ENCODE measurements at regions not wholly inside any gene's neighbourhood (a gene's known extent, or its start where the extent isn't known, plus 50 kb on each side); places are given as distances from the start of the nearest gene placed in this dataset.

DNA sequence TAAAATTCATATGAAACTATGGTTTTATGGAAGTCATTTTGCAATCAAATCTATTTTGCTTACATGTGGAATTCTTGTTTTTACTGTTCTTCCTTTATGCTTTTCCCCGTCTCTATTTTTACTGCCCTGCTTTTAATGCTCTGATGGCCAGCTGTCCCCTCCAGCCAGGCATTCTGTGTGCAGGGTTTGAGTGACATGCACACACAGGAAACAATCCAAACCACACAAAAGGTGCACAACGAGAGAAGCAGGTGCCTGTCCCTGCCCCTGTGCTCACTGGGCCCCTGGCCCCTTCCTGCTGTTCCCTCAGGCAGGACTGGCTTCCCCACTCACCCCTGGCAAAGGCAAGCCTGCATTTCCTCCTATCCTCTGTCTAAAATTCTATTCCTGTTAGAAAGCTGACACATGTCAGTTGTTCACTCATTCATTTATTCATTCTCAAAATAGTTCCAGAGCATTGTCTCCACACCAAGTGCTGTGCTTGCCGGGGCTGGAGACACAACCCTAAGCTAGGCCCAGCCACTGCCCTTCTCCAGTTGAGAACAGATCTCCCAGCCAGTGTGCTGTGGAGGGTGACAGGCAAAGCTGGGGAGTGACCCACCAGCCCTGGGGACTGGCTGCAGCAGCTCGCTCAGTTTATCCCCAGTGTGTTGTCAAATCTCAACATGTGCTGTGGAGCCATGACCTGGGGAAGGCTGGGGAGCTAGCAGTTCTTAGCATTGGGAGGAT lies 346.3 kb downstream of the FBXW7 start:
- intact Hi-C loops (cut with DNase I), result no loop called here
- Histone ChIP-seq H3K36me3 (no peaks in the 10 kb centered on the region), H3K4me3 (no peak overlapping the region), H3K9me3 (no peaks in the 10 kb centered on the region), H3K27ac (no peak overlapping the region), H3K4me1 (replicated peaks) (no peaks in the 10 kb centered on the region), H3K27me3 (replicated peaks; ENCODE audit: insufficient read depth) (no peaks in the 10 kb centered on the region)
- TF ChIP-seq, protein P1, sequence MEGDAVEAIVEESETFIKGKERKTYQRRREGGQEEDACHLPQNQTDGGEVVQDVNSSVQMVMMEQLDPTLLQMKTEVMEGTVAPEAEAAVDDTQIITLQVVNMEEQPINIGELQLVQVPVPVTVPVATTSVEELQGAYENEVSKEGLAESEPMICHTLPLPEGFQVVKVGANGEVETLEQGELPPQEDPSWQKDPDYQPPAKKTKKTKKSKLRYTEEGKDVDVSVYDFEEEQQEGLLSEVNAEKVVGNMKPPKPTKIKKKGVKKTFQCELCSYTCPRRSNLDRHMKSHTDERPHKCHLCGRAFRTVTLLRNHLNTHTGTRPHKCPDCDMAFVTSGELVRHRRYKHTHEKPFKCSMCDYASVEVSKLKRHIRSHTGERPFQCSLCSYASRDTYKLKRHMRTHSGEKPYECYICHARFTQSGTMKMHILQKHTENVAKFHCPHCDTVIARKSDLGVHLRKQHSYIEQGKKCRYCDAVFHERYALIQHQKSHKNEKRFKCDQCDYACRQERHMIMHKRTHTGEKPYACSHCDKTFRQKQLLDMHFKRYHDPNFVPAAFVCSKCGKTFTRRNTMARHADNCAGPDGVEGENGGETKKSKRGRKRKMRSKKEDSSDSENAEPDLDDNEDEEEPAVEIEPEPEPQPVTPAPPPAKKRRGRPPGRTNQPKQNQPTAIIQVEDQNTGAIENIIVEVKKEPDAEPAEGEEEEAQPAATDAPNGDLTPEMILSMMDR (IDR thresholded peaks at IDR 0.05), result no peak
- TF ChIP-seq POLR2AphosphoS5 (IDR thresholded peaks at IDR 0.05), result no peak
- TF ChIP-seq POLR2A (IDR thresholded peaks at IDR 0.05), result no peak
- 62% methylated on average over 4 of the region's 4 CpGs for WGBS
- no peak for DNase-seq (ENCODE audit: low spot score)

DNA sequence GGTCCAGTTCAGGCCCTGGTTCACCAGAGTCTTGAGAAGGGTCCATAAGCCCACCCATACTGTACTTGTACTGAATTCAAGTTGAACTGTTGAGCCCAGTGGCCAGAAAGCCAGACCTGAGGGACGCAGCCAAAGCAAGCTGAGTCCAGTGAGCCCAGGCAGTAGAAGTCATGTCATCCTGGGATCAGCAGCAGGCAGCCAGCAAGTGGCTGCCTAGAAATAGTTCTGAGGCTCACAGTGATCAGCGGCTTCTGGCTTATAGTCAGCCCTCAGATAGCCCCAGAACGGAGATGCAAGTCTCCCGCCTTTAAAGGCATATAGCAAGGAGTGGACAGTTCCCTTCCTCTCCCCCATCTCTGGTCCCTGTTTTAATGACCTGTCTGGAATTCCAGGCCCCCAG lies 347.1 kb downstream of the FBXW7 start:
- Histone ChIP-seq H3K4me3 (no peak overlapping the region), H3K9me3 (no peaks in the 10 kb centered on the region), H3K27me3 (replicated peaks; ENCODE audit: insufficient read depth) (no peaks in the 10 kb centered on the region), H3K27ac (no peak overlapping the region), H3K36me3 (no peaks in the 10 kb centered on the region), H3K4me1 (replicated peaks) (no peaks in the 10 kb centered on the region)
- intact Hi-C loops (cut with DNase I), result no loop called here
- no peak for DNase-seq (ENCODE audit: low spot score)
- TF ChIP-seq POLR2A (IDR thresholded peaks at IDR 0.05), result no peak
- TF ChIP-seq, protein P1 (IDR thresholded peaks at IDR 0.05), result no peak
- WGBS, result 73% methylated on average over 4 of the region's 4 CpGs

DNA sequence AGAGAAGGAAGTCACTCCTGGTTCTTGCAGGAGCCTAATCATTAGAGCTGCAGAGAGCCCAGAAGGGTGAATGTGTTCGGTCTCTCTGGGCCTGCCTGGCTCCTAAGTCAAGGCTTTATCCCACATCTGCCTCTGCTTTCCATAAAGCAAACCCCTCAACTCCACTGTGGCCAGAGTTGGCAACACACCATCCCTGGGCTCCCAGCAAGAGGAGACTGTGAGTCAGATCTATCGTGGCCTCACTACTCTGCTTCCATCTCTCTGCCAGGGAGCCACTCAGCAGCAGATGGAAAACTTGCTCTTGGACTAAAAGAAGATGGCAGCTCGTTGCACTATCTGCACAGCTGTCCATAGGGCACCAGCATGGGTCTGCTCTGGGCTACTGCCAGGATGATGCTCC lies 348.2 kb downstream of the FBXW7 start:
- Histone ChIP-seq H3K27ac (no peak overlapping the region), H3K4me3 (no peak overlapping the region), H3K9me3 (no peaks in the 10 kb centered on the region), H3K36me3 (no peaks in the 10 kb centered on the region), H3K27me3 (replicated peaks; ENCODE audit: insufficient read depth) (no peaks in the 10 kb centered on the region), H3K4me1 (replicated peaks) (no peaks in the 10 kb centered on the region)
- WGBS, result 98% methylated on average over 3 of the region's 3 CpGs
- TF ChIP-seq POLR2AphosphoS5 (IDR thresholded peaks at IDR 0.05), result no peak
- TF ChIP-seq, protein P1 (IDR thresholded peaks at IDR 0.05), result no peak
- DNase-seq (ENCODE audit: low spot score), result no peak
- intact Hi-C loops (cut with DNase I), result no loop called here

DNA sequence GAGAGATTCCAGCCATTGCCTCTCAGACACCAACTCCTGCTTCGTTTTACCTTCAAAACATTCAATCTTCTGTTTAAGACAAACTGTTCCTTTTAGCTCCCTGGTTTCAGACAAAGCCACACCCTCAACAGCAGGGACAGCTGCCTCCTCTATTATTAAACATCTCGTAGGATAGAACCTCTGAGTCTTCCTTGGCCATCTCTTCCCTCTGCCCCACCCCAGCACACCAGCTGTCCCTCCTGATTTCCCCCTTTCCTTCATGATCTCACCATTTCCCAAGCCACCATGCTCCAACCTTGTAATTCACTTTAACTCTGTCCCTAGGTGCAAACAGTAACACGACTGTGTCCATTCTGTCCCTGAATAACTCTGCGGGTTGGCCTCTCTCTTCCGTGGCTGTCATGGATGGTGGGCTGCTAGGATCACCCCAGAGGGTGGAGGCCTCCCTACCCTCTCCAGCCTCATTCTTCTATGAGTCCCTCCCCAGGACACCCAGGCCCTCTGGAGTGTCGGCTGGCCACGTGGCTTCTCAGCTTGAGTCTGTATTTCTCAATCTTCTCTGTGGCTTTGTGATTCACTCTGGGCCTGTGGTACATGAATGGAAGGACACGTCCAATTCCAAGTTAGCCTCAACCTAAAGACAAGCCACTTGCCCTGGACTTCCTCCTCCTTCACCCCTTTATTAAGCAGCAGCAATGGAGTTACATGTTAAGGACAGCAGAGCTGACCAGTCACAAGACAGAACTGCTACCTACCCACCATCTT lies 349.9 kb downstream of the FBXW7 start:
- H3K4me1 ChIP-seq (replicated peaks), result no peaks in the 10 kb centered on the region
- no peak overlapping the region for H3K27ac ChIP-seq
- TF ChIP-seq POLR2A (IDR thresholded peaks at IDR 0.05) (no peak), POLR2AphosphoS5 (IDR thresholded peaks at IDR 0.05) (no peak)
- TF ChIP-seq, protein P1 (IDR thresholded peaks at IDR 0.05), result no peak
- no peak overlapping the region for H3K4me3 ChIP-seq
- 81% methylated on average over 8 of the region's 8 CpGs for WGBS
- DNase-seq (ENCODE audit: low spot score), result no peak
- intact Hi-C loops (cut with DNase I), result no loop called here
- H3K36me3 ChIP-seq, result no peaks in the 10 kb centered on the region
- no peaks in the 10 kb centered on the region for H3K9me3 ChIP-seq
- no peaks in the 10 kb centered on the region for H3K27me3 ChIP-seq (replicated peaks; ENCODE audit: insufficient read depth)

DNA sequence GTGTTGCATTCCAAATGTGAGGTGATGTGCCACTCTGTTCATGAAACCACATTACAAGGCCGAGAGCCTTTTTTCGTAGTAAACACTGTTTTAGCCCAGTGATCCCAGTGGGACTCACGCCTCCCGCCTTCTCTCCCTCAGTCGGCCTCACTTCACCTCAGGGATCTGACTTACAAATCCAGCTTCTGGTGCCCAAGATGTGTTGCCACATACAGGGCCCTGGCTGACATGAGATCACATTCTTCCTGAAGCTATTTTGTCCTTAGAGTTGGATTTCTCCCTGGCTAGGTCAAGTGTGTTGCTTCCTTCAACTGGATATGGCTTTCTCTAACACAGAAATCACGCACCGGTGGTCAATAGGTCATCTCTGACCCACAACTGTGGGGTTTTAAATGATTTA lies 354.7 kb downstream of the FBXW7 start:
- no peak for DNase-seq (ENCODE audit: low spot score)
- intact Hi-C loops (cut with DNase I), result no loop called here
- no peaks in the 10 kb centered on the region for H3K27me3 ChIP-seq (replicated peaks; ENCODE audit: insufficient read depth)
- no peak overlapping the region for H3K4me3 ChIP-seq
- no peaks in the 10 kb centered on the region for H3K36me3 ChIP-seq
- no peaks in the 10 kb centered on the region for H3K9me3 ChIP-seq
- H3K4me1 ChIP-seq (replicated peaks), result no peaks in the 10 kb centered on the region
- WGBS, result 92% methylated on average over 7 of the region's 7 CpGs
- TF ChIP-seq POLR2A (IDR thresholded peaks at IDR 0.05), result no peak
- TF ChIP-seq, protein P1 (IDR thresholded peaks at IDR 0.05), result no peak
- H3K27ac ChIP-seq, result no peak overlapping the region
